Daoy (cell line): ENCODE measurements at regions not wholly inside any gene's neighbourhood (a gene's known extent, or its start where the extent isn't known, plus 50 kb on each side); places are given as distances from the start of the nearest gene placed in this dataset.
"Not testable (repeated sequence)": the region's sequence is repeated elsewhere in the genome, so short reads cannot be mapped to it uniquely, and the experiment has no call there.

Experiments used
- DNase-seq: peaks from one replicate; pipeline ENCODE4 v3.0.0-alpha.2; 2015; ENCODE audit warnings: low read depth

- DNase-seq = no peak
Measured at GRCh38 chr2:21841341-21841740, 717.6 kb downstream of the TDRD15 start.

- DNase-seq = not testable (repeated sequence)
Measured at GRCh38 chr2:21850367-21850766, 726.6 kb downstream of the TDRD15 start.

GRCh38 chr2:21854938-21855337 is 731.2 kb downstream of the TDRD15 start:
- no peak for DNase-seq

- no peak for DNase-seq
Measured at GRCh38 chr2:21856708-21857107, 732.9 kb downstream of the TDRD15 start.

- DNase-seq = no peak
Measured at GRCh38 chr2:21860907-21861306, 737.1 kb downstream of the TDRD15 start.

- DNase-seq = no peak
Measured at GRCh38 chr2:21866316-21866715, 742.5 kb downstream of the TDRD15 start.

GRCh38 chr2:21887881-21888280 is 764.1 kb downstream of the TDRD15 start:
- DNase-seq = no peak

- DNase-seq = no peak
Measured at GRCh38 chr2:21890041-21890440, 766.3 kb downstream of the TDRD15 start.

GRCh38 chr2:21890716-21891115 is 766.9 kb downstream of the TDRD15 start:
- DNase-seq = no peak

- DNase-seq = no peak
Measured at GRCh38 chr2:21891191-21891590, 767.4 kb downstream of the TDRD15 start.

GRCh38 chr2:21892140-21892539 is 768.4 kb downstream of the TDRD15 start:
- no peak for DNase-seq

- DNase-seq = no peak
Measured at GRCh38 chr2:21895200-21895599, 771.4 kb downstream of the TDRD15 start.

- not testable (repeated sequence) for DNase-seq
Measured at GRCh38 chr2:21908712-21909380, 785.1 kb downstream of the TDRD15 start.

GRCh38 chr2:21910832-21911507 is 787.2 kb downstream of the TDRD15 start:
- no peak for DNase-seq

GRCh38 chr2:21912405-21912804 is 788.6 kb downstream of the TDRD15 start:
- DNase-seq = no peak

- DNase-seq = no peak
Measured at GRCh38 chr2:21915201-21915600, 791.4 kb downstream of the TDRD15 start.

- DNase-seq = no peak
Measured at GRCh38 chr2:21916934-21917522, 793.3 kb downstream of the TDRD15 start.

GRCh38 chr2:21920721-21921120 is 797.0 kb downstream of the TDRD15 start:
- no peak for DNase-seq

GRCh38 chr2:21924640-21925285 is 801.0 kb downstream of the TDRD15 start:
- DNase-seq = no peak

GRCh38 chr2:21928292-21928691 is 804.5 kb downstream of the TDRD15 start:
- no peak for DNase-seq

GRCh38 chr2:21930226-21930625 is 806.5 kb downstream of the TDRD15 start:
- no peak for DNase-seq

- DNase-seq = no peak
Measured at GRCh38 chr2:21939967-21940366, 816.2 kb downstream of the TDRD15 start.

- no peak for DNase-seq
Measured at GRCh38 chr2:21944536-21944935, 820.8 kb downstream of the TDRD15 start.
